Neural crest cell (in vitro differentiated cells): ENCODE measurements at regions not wholly inside any gene's neighbourhood (a gene's known extent, or its start where the extent isn't known, plus 50 kb on each side); places are given as distances from the start of the nearest gene placed in this dataset.

Source experiments
- DNase-seq: peaks from one replicate; pipeline ENCODE4 v3.0.0; 2021; ENCODE audit warnings: low read depth, mixed read lengths, low spot score
- H3K27ac Mint-ChIP-seq: one replicate; pipeline ENCODE4 v1.8.0; 2021; ENCODE audit warnings: mild to moderate bottlenecking, mixed read lengths; ENCODE audit not compliant: unreplicated experiment
- H3K27me3 Mint-ChIP-seq: 2 replicates; pipeline ENCODE4 v1.8.0; 2021; ENCODE audit warnings: low read depth, mild to moderate bottlenecking, mixed read lengths
- H3K36me3 Mint-ChIP-seq: 2 replicates; pipeline ENCODE4 v1.8.0; 2021; ENCODE audit warnings: low read depth, mild to moderate bottlenecking, mixed read lengths
- H3K4me1 Mint-ChIP-seq: 2 replicates; pipeline ENCODE4 v1.8.0; 2021; ENCODE audit warnings: mixed read lengths
- H3K4me3 Mint-ChIP-seq: one replicate; pipeline ENCODE4 v1.8.0; 2021; ENCODE audit warnings: mild to moderate bottlenecking, mixed read lengths
- H3K9me3 Mint-ChIP-seq: 2 replicates; pipeline ENCODE4 v1.8.0; 2021; ENCODE audit warnings: mixed read lengths
- CTCF ChIP-seq: fragments of 200-600 bp; sonication (generic); conservative IDR thresholded peaks from 2 replicates; pipeline ENCODE4 v1.5.0; 2021; ENCODE audit warnings: antibody characterized with exemption, mild to moderate bottlenecking

- Mint-ChIP-seq H3K4me1 (no peaks in the 10 kb centered on the region), H3K4me3 (no peak overlapping the region), H3K27me3 (no peaks in the 10 kb centered on the region), H3K27ac (no peak overlapping the region), H3K36me3 (no peaks in the 10 kb centered on the region), H3K9me3 (no peaks in the 10 kb centered on the region)
- no peak for TF ChIP-seq CTCF
- no peak for DNase-seq
Measured at GRCh38 chr14:34036319-34036766, 85.5 kb upstream of the EGLN3 start.

GRCh38 chr14:34035934-34036250, 85.0 kb upstream of the EGLN3 start:
- Mint-ChIP-seq H3K27me3 (no peaks in the 10 kb centered on the region), H3K27ac (no peak overlapping the region)
- DNase-seq = no peak

GRCh38 chr14:34035177-34035933, 84.5 kb upstream of the EGLN3 start:
- DNase-seq = no peak
- no peak for TF ChIP-seq CTCF

More at GRCh38 chr14:34035934-34036250, 85.0 kb upstream of the EGLN3 start:
- Mint-ChIP-seq H3K36me3 (no peaks in the 10 kb centered on the region), H3K4me1 (no peaks in the 10 kb centered on the region), H3K4me3 (no peak overlapping the region), H3K9me3 (no peaks in the 10 kb centered on the region)
- TF ChIP-seq CTCF = no peak

GRCh38 chr14:34034447-34035176, 83.7 kb upstream of the EGLN3 start:
- no peak overlapping the region for H3K4me3 Mint-ChIP-seq
- no peaks in the 10 kb centered on the region for H3K4me1 Mint-ChIP-seq
- no peak for DNase-seq
- no peaks in the 10 kb centered on the region for H3K36me3 Mint-ChIP-seq
- no peak for TF ChIP-seq CTCF
- no peaks in the 10 kb centered on the region for H3K27me3 Mint-ChIP-seq
- no peak overlapping the region for H3K27ac Mint-ChIP-seq
- H3K9me3 Mint-ChIP-seq = no peaks in the 10 kb centered on the region

More at GRCh38 chr14:34035177-34035933, 84.5 kb upstream of the EGLN3 start:
- Mint-ChIP-seq H3K36me3 (no peaks in the 10 kb centered on the region), H3K9me3 (no peaks in the 10 kb centered on the region), H3K4me3 (no peak overlapping the region), H3K4me1 (no peaks in the 10 kb centered on the region), H3K27me3 (no peaks in the 10 kb centered on the region), H3K27ac (no peak overlapping the region)

GRCh38 chr14:34032720-34033119, 81.8 kb upstream of the EGLN3 start:
- DNase-seq = no peak
- TF ChIP-seq CTCF = no peak
- Mint-ChIP-seq H3K27ac (no peak overlapping the region), H3K36me3 (no peaks in the 10 kb centered on the region), H3K9me3 (no peaks in the 10 kb centered on the region), H3K4me3 (no peak overlapping the region), H3K27me3 (no peaks in the 10 kb centered on the region), H3K4me1 (no peaks in the 10 kb centered on the region)
